SK-N-SH (cell line): ENCODE measurements at regions not wholly inside any gene's neighbourhood (a gene's known extent, or its start where the extent isn't known, plus 50 kb on each side); places are given as distances from the start of the nearest gene placed in this dataset.

Experiments
- CHD2 ChIP-seq: fragments of 150-350 bp; IDR thresholded peaks from 2 replicates; pipeline ENCODE4 v1.6.1; 2018; ENCODE audit warnings: low read length; ENCODE audit not compliant: partially characterized antibody
- CTCF ChIP-seq: fragments of 200-600 bp; sonication (generic); IDR thresholded peaks from 2 replicates; pipeline ENCODE4 v1.6.1; 2017; ENCODE audit warnings: antibody characterized with exemption, mild to moderate bottlenecking, moderate library complexity
- FOXM1 ChIP-seq: IDR thresholded peaks from 2 replicates; pipeline ENCODE4 v1.4.0; 2012; ENCODE audit warnings: low read depth, mild to moderate bottlenecking
- MAX ChIP-seq: IDR thresholded peaks from 2 replicates; pipeline ENCODE4 v1.4.0; 2012; ENCODE audit warnings: low read depth
- PBX3 ChIP-seq: IDR thresholded peaks from 2 replicates; pipeline ENCODE4; 2012
- POLR2AphosphoS5 ChIP-seq: IDR thresholded peaks from 2 replicates; pipeline ENCODE4 v1.6.1; 2012; ENCODE audit warnings: low read depth, low read length
- RAD21 ChIP-seq: IDR thresholded peaks from 2 replicates; pipeline ENCODE4 v1.6.1; 2012; ENCODE audit warnings: mild to moderate bottlenecking, low read length
- RCOR1 ChIP-seq: fragments of 150-350 bp; IDR thresholded peaks from 2 replicates; pipeline ENCODE4 v1.6.1; 2017; ENCODE audit warnings: antibody characterized with exemption, low read length
- REST ChIP-seq: IDR thresholded peaks from 2 replicates; pipeline ENCODE4 v1.6.1; 2012; ENCODE audit warnings: mild to moderate bottlenecking, low read depth, low read length, moderate library complexity
- SMC3 ChIP-seq: IDR thresholded peaks from 2 replicates; pipeline ENCODE4 v1.6.1; 2012; ENCODE audit warnings: low read depth, low read length, improper control_type of control experiment
- TAF1 ChIP-seq: IDR thresholded peaks from 2 replicates; pipeline ENCODE4 v1.6.1; 2012; ENCODE audit warnings: low read depth, mild to moderate bottlenecking, low read length, moderate library complexity, borderline replicate concordance
- TEAD4 ChIP-seq: IDR thresholded peaks from 2 replicates; pipeline ENCODE4 v1.4.0; 2012; ENCODE audit warnings: mild to moderate bottlenecking, borderline replicate concordance; ENCODE audit not compliant: insufficient read depth
- YY1 ChIP-seq: IDR thresholded peaks from 2 replicates; pipeline ENCODE4 v1.4.0; 2012; ENCODE audit warnings: low read depth, mild to moderate bottlenecking

GRCh38 chr7:45268013-45268412 lies 110.4 kb downstream of the RAMP3 start:
- TF ChIP-seq TEAD4 = no peak
- no peak for TF ChIP-seq CHD2
- TF ChIP-seq CTCF = no peak
- TF ChIP-seq FOXM1 = no peak
- no peak for TF ChIP-seq SMC3
- no peak for TF ChIP-seq TAF1
- no peak for TF ChIP-seq POLR2AphosphoS5
- no peak for TF ChIP-seq YY1
- no peak for TF ChIP-seq MAX
- no peak for TF ChIP-seq REST
- no peak for TF ChIP-seq RAD21
- no peak for TF ChIP-seq PBX3
- TF ChIP-seq RCOR1 = no peak
